ENCODE measurements at regions not wholly inside any gene's neighbourhood (a gene's known extent, or its start where the extent isn't known, plus 50 kb on each side); places are given as distances from the start of the nearest gene placed in this dataset.

DNA sequence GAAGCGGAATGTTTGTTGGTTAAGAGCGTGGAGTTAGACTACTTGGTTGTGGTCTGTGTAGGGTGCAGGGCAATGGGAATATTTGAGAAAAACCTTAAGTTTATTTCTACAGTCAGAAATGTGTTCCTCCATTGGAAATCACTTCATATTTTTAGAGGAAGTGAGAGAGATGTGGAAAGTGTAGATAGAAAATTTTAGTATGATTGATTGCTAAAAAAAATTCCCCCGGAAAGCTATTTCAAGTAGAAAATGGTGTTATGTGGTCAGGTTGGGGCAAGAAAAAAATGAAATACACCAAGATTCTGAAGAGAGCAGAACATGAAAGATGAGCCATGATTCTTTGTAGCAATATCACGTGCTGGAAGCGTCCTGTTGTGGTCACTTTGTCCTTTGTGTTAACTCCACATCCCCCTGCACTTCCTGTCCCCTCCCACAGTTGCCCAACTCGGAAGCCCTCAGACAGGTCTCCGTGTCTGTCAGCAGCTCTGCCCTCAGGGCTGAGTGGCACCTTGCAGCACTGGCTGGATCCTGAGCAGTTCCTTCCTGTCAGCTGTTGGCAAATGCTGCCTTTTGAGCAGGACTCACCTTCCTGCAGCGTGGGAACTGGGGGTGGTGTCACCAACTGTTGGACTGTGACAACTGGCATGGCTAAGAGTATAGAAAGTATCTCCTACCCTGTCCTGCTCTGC lies 137.5 kb upstream of the SLC24A3 start:
- no peak overlapping the region for H3K4me3 ChIP-seq
- ATAC-seq (no peak), FAIRE-seq (no peak), DNase-seq (ENCODE audit: extremely low read depth in 1 of 4, low spot score in 3 of 4) (no peak)
- no peak overlapping the region for H2AFZ ChIP-seq (ENCODE audit: low read depth, low read length)
- TF ChIP-seq ZSCAN32 (CRISPR knock-in tag; IDR thresholded peaks at IDR 0.05), result no peak
- no peaks in the 10 kb centered on the region for H4K20me1 ChIP-seq (replicated peaks; ENCODE audit: control insufficient read depth, insufficient read depth, low read length)
- H3K9me3 ChIP-seq (replicated peaks; ENCODE audit: control insufficient read depth, insufficient read depth, low read depth, low read length), result no peaks in the 10 kb centered on the region
- no peaks in the 10 kb centered on the region for H3K36me3 ChIP-seq (ENCODE audit: control insufficient read depth, insufficient read depth, low read length)
- no peaks in the 10 kb centered on the region for H3K79me2 ChIP-seq (ENCODE audit: control insufficient read depth, insufficient read depth, low read length)
- H3K9ac ChIP-seq (ENCODE audit: insufficient read depth in 1 of 2, low read depth in 2 of 2, low read length in 2 of 2), result no peak overlapping the region
- no peaks in the 10 kb centered on the region for H3K27me3 ChIP-seq (ENCODE audit: control insufficient read depth in 2 of 2, insufficient read depth in 2 of 2, low read length in 2 of 2)
- in situ Hi-C loops (cut with MboI), result no loop called here
- H3K4me2 ChIP-seq (ENCODE audit: insufficient read depth, low read length), result no peak overlapping the region
- ChIA-PET CTCF (ENCODE audit: low intra/inter-chr PET ratio) (no interaction called here), POLR2A (no interaction called here)
- H3K9me1 ChIP-seq (ENCODE audit: control insufficient read depth, insufficient read depth, low read length), result no peaks in the 10 kb centered on the region
- no TSS peak for BruUV-seq (replicated peaks)
- H3K4me1 ChIP-seq (replicated peaks in 1 of 2; ENCODE audit: control insufficient read depth in 2 of 2, insufficient read depth in 2 of 2, low read length in 2 of 2), result no peaks in the 10 kb centered on the region
- WGBS (ENCODE audit: insufficient coverage, low coverage, missing lambda C conversion rate), result 2% methylated on average over 8 of the region's 8 CpGs
- intact Hi-C loops (cut with micrococcal nuclease), result no loop called here
- no peak overlapping the region for H3K27ac ChIP-seq (ENCODE audit: extremely low read depth, low read depth, low read length)

GRCh38 chr20:19077370-19078220 lies 134.8 kb upstream of the SLC24A3 start:
- Histone ChIP-seq H3K36me3 (ENCODE audit: control insufficient read depth, insufficient read depth, low read length) (no peaks in the 10 kb centered on the region), H4K20me1 (replicated peaks; ENCODE audit: control insufficient read depth, insufficient read depth, low read length) (no peaks in the 10 kb centered on the region), H3K4me2 (ENCODE audit: insufficient read depth, low read length) (no peak overlapping the region), H3K4me3 (no peak overlapping the region), H3K27ac (ENCODE audit: extremely low read depth, low read depth, low read length) (no peak overlapping the region), H3K79me2 (ENCODE audit: control insufficient read depth, insufficient read depth, low read length) (no peaks in the 10 kb centered on the region), H3K4me1 (replicated peaks in 1 of 2; ENCODE audit: control insufficient read depth in 2 of 2, insufficient read depth in 2 of 2, low read length in 2 of 2) (no peaks in the 10 kb centered on the region), H3K9ac (ENCODE audit: insufficient read depth in 1 of 2, low read depth in 2 of 2, low read length in 2 of 2) (no peak overlapping the region), H3K27me3 (ENCODE audit: control insufficient read depth in 2 of 2, insufficient read depth in 2 of 2, low read length in 2 of 2) (no peaks in the 10 kb centered on the region), H3K9me3 (replicated peaks; ENCODE audit: control insufficient read depth, insufficient read depth, low read depth, low read length) (no peaks in the 10 kb centered on the region), H2AFZ (ENCODE audit: low read depth, low read length) (no peak overlapping the region), H3K9me1 (ENCODE audit: control insufficient read depth, insufficient read depth, low read length) (no peaks in the 10 kb centered on the region)
- 3% methylated on average over 4 of the region's 5 CpGs for WGBS (ENCODE audit: insufficient coverage, low coverage, missing lambda C conversion rate)
- in situ Hi-C loops (cut with MboI) (no loop called here), intact Hi-C loops (cut with micrococcal nuclease) (no loop called here)
- ChIA-PET CTCF (ENCODE audit: low intra/inter-chr PET ratio) (no interaction called here), POLR2A (no interaction called here)
- no peak for DNase-seq (ENCODE audit: extremely low read depth in 1 of 4, low spot score in 3 of 4)
- BruUV-seq (replicated peaks), result no TSS peak
- ATAC-seq, result no peak
- no peak for FAIRE-seq
- no peak for TF ChIP-seq ILF3 (IDR thresholded peaks at IDR 0.05; ENCODE audit: borderline replicate concordance)
- TF ChIP-seq FOXA1 (IDR thresholded peaks at IDR 0.05; ENCODE audit: borderline replicate concordance), result no peak
- no peak for TF ChIP-seq HNRNPH1 (optimal IDR thresholded peaks at IDR 0.05; ENCODE audit: low read depth, low read length)
- no peak for TF ChIP-seq PYGO2 (tag; IDR thresholded peaks at IDR 0.05)
- no peak for TF ChIP-seq FOS (IDR thresholded peaks at IDR 0.05; ENCODE audit: extremely low read depth, insufficient read length)
- no peak for TF ChIP-seq TARDBP (IDR thresholded peaks at IDR 0.05)
- TF ChIP-seq, protein P1, sequence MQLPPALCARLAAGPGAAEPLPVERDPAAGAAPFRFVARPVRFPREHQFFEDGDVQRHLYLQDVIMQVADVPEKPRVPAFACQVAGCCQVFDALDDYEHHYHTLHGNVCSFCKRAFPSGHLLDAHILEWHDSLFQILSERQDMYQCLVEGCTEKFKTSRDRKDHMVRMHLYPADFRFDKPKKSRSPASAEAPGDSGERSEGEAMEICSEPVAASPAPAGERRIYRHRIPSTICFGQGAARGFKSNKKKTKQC (CRISPR knock-in tag; IDR thresholded peaks at IDR 0.05), result no peak
- TF ChIP-seq KLF10 (CRISPR knock-in tag; IDR thresholded peaks at IDR 0.05), result no peak
- TF ChIP-seq, protein P2, sequence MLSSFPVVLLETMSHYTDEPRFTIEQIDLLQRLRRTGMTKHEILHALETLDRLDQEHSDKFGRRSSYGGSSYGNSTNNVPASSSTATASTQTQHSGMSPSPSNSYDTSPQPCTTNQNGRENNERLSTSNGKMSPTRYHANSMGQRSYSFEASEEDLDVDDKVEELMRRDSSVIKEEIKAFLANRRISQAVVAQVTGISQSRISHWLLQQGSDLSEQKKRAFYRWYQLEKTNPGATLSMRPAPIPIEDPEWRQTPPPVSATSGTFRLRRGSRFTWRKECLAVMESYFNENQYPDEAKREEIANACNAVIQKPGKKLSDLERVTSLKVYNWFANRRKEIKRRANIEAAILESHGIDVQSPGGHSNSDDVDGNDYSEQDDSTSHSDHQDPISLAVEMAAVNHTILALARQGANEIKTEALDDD (IDR thresholded peaks at IDR 0.05), result no peak
